ENCODE measurements at regions not wholly inside any gene's neighbourhood (a gene's known extent, or its start where the extent isn't known, plus 50 kb on each side); places are given as distances from the start of the nearest gene placed in this dataset.
"Not testable (repeated sequence)": the region's sequence is repeated elsewhere in the genome, so short reads cannot be mapped to it uniquely, and the experiment has no call there.

- no peak for TF ChIP-seq ZBTB33 (IDR thresholded peaks at IDR 0.05; ENCODE audit: borderline replicate concordance, low read depth)
These were observed 79.1 kb upstream of the LCORL start (continued) for GRCh38 chr4:18100657-18101056.

GRCh38 chr4:18090447-18090846 is 68.9 kb upstream of the LCORL start:
- H3K9me2 ChIP-seq; POLR2A ChIA-PET; H3K4me3 ChIP-seq (ENCODE audit: low read depth in 2 of 2, low read length in 1 of 2); DNase-seq; H3K79me2 ChIP-seq (ENCODE audit: insufficient read depth); H4K20me1 ChIP-seq (ENCODE audit: insufficient read depth); H3F3A ChIP-seq (replicated peaks; ENCODE audit: insufficient read depth); H3K4me2 ChIP-seq; H3K9me3 ChIP-seq; H3K36me3 ChIP-seq (replicated peaks in 1 of 2; ENCODE audit: control insufficient read depth in 1 of 2, insufficient read depth in 2 of 2, low read length in 1 of 2); CTCF ChIA-PET; H3K9ac ChIP-seq; H3K4me1 ChIP-seq (ENCODE audit: control insufficient read depth in 1 of 2, insufficient read depth in 2 of 2, low read depth in 1 of 2, low read length in 1 of 2); H3K27ac ChIP-seq (ENCODE audit: low read depth in 2 of 2, low read length in 1 of 2); H2AFZ ChIP-seq (ENCODE audit: low read depth); H3K27me3 ChIP-seq (ENCODE audit: insufficient read depth): not testable (repeated sequence)
- 3% methylated on average over 4 of the region's 6 CpGs for WGBS (ENCODE audit: low lambda C conversion rate)

GRCh38 chr4:18082236-18082635 is 60.7 kb upstream of the LCORL start:
- Histone ChIP-seq H2AFZ (ENCODE audit: low read depth) (no peak overlapping the region), H4K20me1 (ENCODE audit: insufficient read depth) (no peaks in the 10 kb centered on the region), H3K9me3 (no peaks in the 10 kb centered on the region), H3K4me2 (no peak overlapping the region), H3F3A (replicated peaks; ENCODE audit: insufficient read depth) (no peaks in the 10 kb centered on the region), H3K36me3 (replicated peaks in 1 of 2; ENCODE audit: control insufficient read depth in 1 of 2, insufficient read depth in 2 of 2, low read length in 1 of 2) (no peaks in the 10 kb centered on the region), H3K4me1 (ENCODE audit: control insufficient read depth in 1 of 2, insufficient read depth in 2 of 2, low read depth in 1 of 2, low read length in 1 of 2) (no peaks in the 10 kb centered on the region; a peak in 1 of 4 replicates), H3K9ac (no peak overlapping the region), H3K4me3 (ENCODE audit: low read depth in 2 of 2, low read length in 1 of 2) (no peak overlapping the region), H3K27me3 (ENCODE audit: insufficient read depth) (no peaks in the 10 kb centered on the region), H3K27ac (ENCODE audit: low read depth in 2 of 2, low read length in 1 of 2) (no peak overlapping the region), H3K9me2 (no peaks in the 10 kb centered on the region), H3K79me2 (ENCODE audit: insufficient read depth) (no peaks in the 10 kb centered on the region)
- ChIA-PET POLR2A (no interaction called here), CTCF (interaction anchor here (0.6 kb wide), 1 partner anchor 559 kb away, joined by 3 read pairs; no protein-coding TSS in a partner anchor)
- TF ChIP-seq SIN3A (IDR thresholded peaks at IDR 0.05; ENCODE audit: borderline replicate concordance, low read depth, low read length): no peak
- TF ChIP-seq FOXJ3 (CRISPR knock-in tag; IDR thresholded peaks at IDR 0.05): no peak
- no peak for TF ChIP-seq USF1 (IDR thresholded peaks at IDR 0.05; ENCODE audit: borderline replicate concordance, low read depth)
- TF ChIP-seq SMC3 (IDR thresholded peaks at IDR 0.05; ENCODE audit: low read depth, low read length): no peak
- no peak for TF ChIP-seq RXRA (IDR thresholded peaks at IDR 0.05; ENCODE audit: borderline replicate concordance, low read depth)
- no peak for TF ChIP-seq ZBTB33 (IDR thresholded peaks at IDR 0.05; ENCODE audit: borderline replicate concordance, low read depth)
- TF ChIP-seq EZH2phosphoT487 (IDR thresholded peaks at IDR 0.05; ENCODE audit: borderline replicate concordance, low read depth): no peak
- TF ChIP-seq TEAD4 (IDR thresholded peaks at IDR 0.05; ENCODE audit: borderline replicate concordance, insufficient read depth): no peak
- TF ChIP-seq USF2 (IDR thresholded peaks at IDR 0.05; ENCODE audit: borderline replicate concordance, low read depth, low read length): no peak
- no peak for TF ChIP-seq NRF1 (IDR thresholded peaks at IDR 0.05; ENCODE audit: low read depth, low read length)
- no peak for TF ChIP-seq CTCF (IDR thresholded peaks at IDR 0.05)
- no peak for TF ChIP-seq IRF3 (IDR thresholded peaks at IDR 0.05; ENCODE audit: low read depth, low read length)
- TF ChIP-seq GATA2 (CRISPR knock-in tag; IDR thresholded peaks at IDR 0.05): no peak
- no peak for TF ChIP-seq RCOR1 (IDR thresholded peaks at IDR 0.05; ENCODE audit: low read length)
- no peak for TF ChIP-seq TAF1 (IDR thresholded peaks at IDR 0.05; ENCODE audit: borderline replicate concordance, low read depth, low read length)
- no peak for DNase-seq

Data from SK-N-SH (cell line).